Ovary (tissue), 7 donors: ENCODE measurements at regions not wholly inside any gene's neighbourhood (a gene's known extent, or its start where the extent isn't known, plus 50 kb on each side); places are given as distances from the start of the nearest gene placed in this dataset.

Source experiments
- DNase-seq, 5 donors: peaks; one replicate each; pipeline ENCODE4 v3.0.0-alpha.2; 2019 to 2020
- H3K27ac ChIP-seq, 2 donors: fragments of 200-600 bp; one replicate each; pipeline versions ENCODE4 v1.5.1 to v1.8.0; 2019 to 2022
- H3K27me3 ChIP-seq: fragments of 200-600 bp; one replicate; pipeline ENCODE4 v1.8.0; 2022
- H3K36me3 ChIP-seq: fragments of 200-600 bp; sonication (generic); one replicate; pipeline ENCODE4 v1.5.1; 2019
- H3K4me1 ChIP-seq: one replicate; pipeline ENCODE4 v1.8.1; 2013; ENCODE audit warnings: mild to moderate bottlenecking, moderate library complexity; ENCODE audit not compliant: insufficient read depth
- H3K4me3 ChIP-seq: fragments of 200-600 bp; sonication (generic); one replicate; pipeline ENCODE4 v1.5.1; 2017
- H3K9me3 ChIP-seq, 2 donors: fragments of 200-600 bp in 1 of 2; sonication (generic) in 1 of 2; one replicate each; pipeline versions ENCODE4 v1.5.1 to v1.8.1; 2013 to 2019; ENCODE audit warnings: mild to moderate bottlenecking in 1 of 2, moderate library complexity in 1 of 2
- EP300 ChIP-seq: sonication (generic); formaldehyde crosslinking; IDR thresholded peaks from one replicate; pipeline ENCODE4 v1.6.1; 2017; ENCODE audit warnings: antibody characterized with exemption
- POLR2A ChIP-seq: fragments of 450-650 bp; IDR thresholded peaks from one replicate; pipeline ENCODE4 v1.6.1; 2017; ENCODE audit warnings: antibody characterized with exemption, mild to moderate bottlenecking, moderate library complexity
- WGBS, 3 donors: extraction: QIAGEN DNeasy Blood & Tissue Kit in 1 of 3; methylation state at CpG; one replicate each; pipeline versions ENCODE4 v1.1.5 to v1.1.7; 2013 to 2017; 5-methylcytosine and 5-hydroxymethylcytosine counted together
- intact Hi-C, 4 donors: fragments of 100-400 bp; cut with DNase I; formaldehyde crosslinking; loops; one replicate each; pipeline versions ENCODE4 v1.11.0 to v1.15.1; 2022 to 2023
- TF ChIP-seq, protein P1 (sequence below), 3 donors: fragments of 450-650 bp in 2 of 3; fragments of 200-600 bp in 1 of 3; IDR thresholded peaks; one replicate each; pipeline versions ENCODE4 v1.5.1 to v1.8.0; 2016 to 2022; ENCODE audit warnings: antibody characterized with exemption in 3 of 3, mild to moderate bottlenecking in 1 of 3
- donor health status: DM: no; HTN: no; CAD: no; lungs with moderate emphysema.
- donor health status: DM: no; HTN: no; CAD: no.
- donor health status: Bipolar disorder and iron deficiency.
- donor health status: DM: no; HTN: no; CAD: no.
- donor health status: DM: yes; HTN: yes; CAD: no.

DNA sequence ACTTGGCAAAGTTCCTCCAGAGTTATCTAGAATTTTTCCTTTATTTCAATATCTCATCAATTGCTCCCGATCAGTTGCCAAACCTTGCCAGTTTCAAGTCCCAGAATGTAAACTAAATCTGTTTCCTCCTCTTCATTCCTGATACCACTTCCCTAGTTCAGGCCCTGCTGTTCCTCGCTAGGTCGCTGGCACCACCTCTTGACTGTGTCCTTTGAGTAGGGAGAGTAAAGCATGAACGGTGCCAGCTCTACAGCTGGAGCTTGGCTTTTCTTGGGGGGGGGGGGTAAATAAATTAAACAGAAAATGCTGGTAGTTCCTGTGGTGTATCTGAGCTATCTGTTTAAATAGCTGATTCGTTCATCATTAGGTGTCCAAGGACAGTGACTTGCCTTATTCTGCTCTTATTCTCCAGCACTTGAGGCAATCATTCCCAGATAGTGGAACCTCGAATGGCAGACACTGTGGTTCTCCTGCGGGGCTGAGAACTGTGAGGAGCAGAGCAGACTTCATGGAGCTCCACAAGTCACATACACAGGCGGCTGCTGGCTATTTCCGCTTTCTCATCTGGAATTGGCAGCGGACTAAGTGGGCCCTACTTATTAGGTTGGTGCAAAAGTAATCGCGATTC is 168.3 kb upstream of the FAT1 start:
- no peaks in the 10 kb centered on the region for H3K9me3 ChIP-seq
- no peaks in the 10 kb centered on the region for H3K27me3 ChIP-seq
- intact Hi-C loops, result no loop called here
- no peak overlapping the region for H3K4me3 ChIP-seq
- WGBS, 3 donors, result 74 to 81% (median 79%) methylated on average over 12 of the region's 12 CpGs
- no peaks in the 10 kb centered on the region for H3K4me1 ChIP-seq
- H3K27ac ChIP-seq, result no peak overlapping the region
- no peak for TF ChIP-seq EP300
- TF ChIP-seq, protein P1, sequence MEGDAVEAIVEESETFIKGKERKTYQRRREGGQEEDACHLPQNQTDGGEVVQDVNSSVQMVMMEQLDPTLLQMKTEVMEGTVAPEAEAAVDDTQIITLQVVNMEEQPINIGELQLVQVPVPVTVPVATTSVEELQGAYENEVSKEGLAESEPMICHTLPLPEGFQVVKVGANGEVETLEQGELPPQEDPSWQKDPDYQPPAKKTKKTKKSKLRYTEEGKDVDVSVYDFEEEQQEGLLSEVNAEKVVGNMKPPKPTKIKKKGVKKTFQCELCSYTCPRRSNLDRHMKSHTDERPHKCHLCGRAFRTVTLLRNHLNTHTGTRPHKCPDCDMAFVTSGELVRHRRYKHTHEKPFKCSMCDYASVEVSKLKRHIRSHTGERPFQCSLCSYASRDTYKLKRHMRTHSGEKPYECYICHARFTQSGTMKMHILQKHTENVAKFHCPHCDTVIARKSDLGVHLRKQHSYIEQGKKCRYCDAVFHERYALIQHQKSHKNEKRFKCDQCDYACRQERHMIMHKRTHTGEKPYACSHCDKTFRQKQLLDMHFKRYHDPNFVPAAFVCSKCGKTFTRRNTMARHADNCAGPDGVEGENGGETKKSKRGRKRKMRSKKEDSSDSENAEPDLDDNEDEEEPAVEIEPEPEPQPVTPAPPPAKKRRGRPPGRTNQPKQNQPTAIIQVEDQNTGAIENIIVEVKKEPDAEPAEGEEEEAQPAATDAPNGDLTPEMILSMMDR (IDR thresholded peaks at IDR 0.05), result no peak
- no peak for TF ChIP-seq POLR2A
- no peaks in the 10 kb centered on the region for H3K36me3 ChIP-seq
- DNase-seq, result no peak

DNA sequence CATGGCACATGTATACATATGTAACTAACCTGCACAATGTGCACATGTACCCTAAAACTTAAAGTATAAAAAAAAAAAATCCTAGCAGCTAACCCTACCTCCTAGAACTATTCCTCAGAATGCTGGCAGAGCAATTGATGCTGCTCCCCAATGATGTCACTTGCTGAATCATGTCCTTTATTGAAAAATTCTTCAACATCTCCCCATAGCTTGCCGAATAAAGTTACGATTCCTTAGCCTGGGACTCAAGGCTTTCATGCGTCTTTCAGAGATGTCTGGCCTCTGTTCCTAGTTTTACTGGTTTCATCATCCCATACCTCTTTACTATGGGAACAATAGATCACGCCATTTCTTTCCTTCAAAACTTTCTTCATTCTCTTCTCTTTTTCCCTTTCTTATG is 174.7 kb upstream of the FAT1 start:
- intact Hi-C loops, result no loop called here

DNA sequence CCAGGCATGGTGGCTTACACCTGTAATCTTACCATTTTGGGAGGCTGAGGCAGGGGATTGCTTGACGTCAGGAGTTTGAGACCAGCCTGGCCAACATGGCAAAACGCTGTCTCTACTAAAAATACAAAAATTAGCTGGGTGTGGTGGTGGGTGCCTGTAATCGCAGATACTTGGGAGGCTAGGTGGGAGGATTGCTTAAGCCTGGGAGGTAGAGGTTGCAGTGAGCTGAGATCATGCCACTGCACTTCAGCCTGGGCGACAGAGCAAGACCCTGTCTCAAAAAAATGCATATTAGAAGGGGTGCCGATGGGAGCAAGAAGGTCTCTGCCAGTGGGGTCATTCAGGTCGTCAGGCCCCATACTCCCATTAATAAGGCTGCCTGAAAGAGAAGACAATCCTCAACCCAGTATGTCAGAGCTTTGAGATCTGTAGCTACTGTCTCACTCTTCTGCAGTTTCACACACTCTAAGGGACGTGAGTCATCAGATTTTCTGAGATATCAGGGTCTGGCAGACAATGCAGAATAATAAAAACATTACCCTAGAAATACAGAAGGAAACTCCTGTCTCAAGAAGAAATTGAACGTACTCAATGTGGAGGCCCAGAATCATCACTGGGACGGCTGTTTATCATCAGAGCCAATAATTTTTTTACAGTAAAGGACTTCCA is 176.7 kb upstream of the FAT1 start:
- WGBS, 3 donors, result 56 to 61% (median 57%) methylated on average over 9 of the region's 9 CpGs
- Histone ChIP-seq H3K27ac (no peak overlapping the region), H3K9me3 (no peaks in the 10 kb centered on the region), H3K36me3 (no peaks in the 10 kb centered on the region), H3K27me3 (no peaks in the 10 kb centered on the region), H3K4me1 (no peaks in the 10 kb centered on the region), H3K4me3 (no peak overlapping the region)
- DNase-seq, result no peak
- TF ChIP-seq EP300 (no peak), POLR2A (no peak)
- TF ChIP-seq, protein P1 (IDR thresholded peaks at IDR 0.05), result no peak
- intact Hi-C loops, result no loop called here

More for the DNA sequence above, 174.7 kb upstream of the FAT1 start:
- 98% methylated on average over 4 of the region's 4 CpGs for WGBS, 3 donors
- no peaks in the 10 kb centered on the region for H3K9me3 ChIP-seq
- no peaks in the 10 kb centered on the region for H3K36me3 ChIP-seq
- no peak overlapping the region for H3K27ac ChIP-seq
- no peak overlapping the region for H3K4me3 ChIP-seq
- TF ChIP-seq POLR2A, result no peak
- TF ChIP-seq, protein P1 (IDR thresholded peaks at IDR 0.05), result no peak
- TF ChIP-seq EP300, result no peak
- no peaks in the 10 kb centered on the region for H3K4me1 ChIP-seq
- no peaks in the 10 kb centered on the region for H3K27me3 ChIP-seq
- no peak for DNase-seq

DNA sequence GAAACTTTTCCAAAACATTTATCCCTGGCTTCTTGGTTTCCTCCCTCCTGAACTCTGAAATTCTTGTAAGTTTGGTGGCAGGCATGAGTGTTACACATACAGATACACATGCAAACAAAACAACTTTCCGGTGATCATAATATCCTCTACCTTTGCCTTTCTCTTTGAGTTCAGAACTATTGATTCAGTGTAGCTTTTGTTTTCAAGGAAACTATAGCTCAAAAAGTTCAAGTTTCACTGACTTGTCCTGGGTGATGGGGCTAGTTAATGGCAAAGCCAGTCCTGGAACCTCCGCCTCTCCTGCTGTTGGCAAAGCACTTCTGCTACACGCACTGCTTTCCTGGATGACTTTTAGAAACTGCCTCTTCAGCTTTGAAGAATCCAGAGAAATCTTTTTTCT is 177.3 kb upstream of the FAT1 start:
- DNase-seq, result no peak
- WGBS, 3 donors, result 52 to 59% (median 54%) methylated on average over 3 of the region's 3 CpGs
- intact Hi-C loops, result no loop called here

More for the DNA sequence above, 177.3 kb upstream of the FAT1 start:
- Histone ChIP-seq H3K27me3 (no peaks in the 10 kb centered on the region), H3K27ac (no peak overlapping the region), H3K4me3 (no peak overlapping the region), H3K36me3 (no peaks in the 10 kb centered on the region), H3K9me3 (no peaks in the 10 kb centered on the region), H3K4me1 (no peaks in the 10 kb centered on the region)
- TF ChIP-seq EP300, result no peak
- TF ChIP-seq POLR2A, result no peak
- TF ChIP-seq, protein P1 (IDR thresholded peaks at IDR 0.05), result no peak
